ENCODE measurements at regions not wholly inside any gene's neighbourhood (a gene's known extent, or its start where the extent isn't known, plus 50 kb on each side); places are given as distances from the start of the nearest gene placed in this dataset.

DNA sequence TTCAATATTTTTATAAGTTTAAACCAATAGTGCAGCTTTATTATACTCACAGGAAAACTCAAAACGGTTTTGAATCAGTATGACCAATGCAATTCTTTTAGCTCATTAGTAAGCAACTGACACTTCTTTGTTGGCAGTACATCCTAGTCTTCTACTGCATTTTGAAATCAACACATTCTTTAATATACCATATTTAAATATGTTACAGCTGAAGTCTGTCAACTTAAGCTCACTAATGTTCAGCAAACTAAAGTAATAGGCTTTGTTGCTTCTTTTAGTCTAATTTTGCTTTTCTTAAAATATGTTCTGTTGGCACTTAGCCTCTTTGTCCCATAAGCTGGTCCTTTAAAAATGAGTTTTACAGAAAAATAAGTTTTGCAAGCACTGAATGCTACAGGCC is 55.4 kb upstream of the CCBE1 start:
- TF ChIP-seq, protein P1, sequence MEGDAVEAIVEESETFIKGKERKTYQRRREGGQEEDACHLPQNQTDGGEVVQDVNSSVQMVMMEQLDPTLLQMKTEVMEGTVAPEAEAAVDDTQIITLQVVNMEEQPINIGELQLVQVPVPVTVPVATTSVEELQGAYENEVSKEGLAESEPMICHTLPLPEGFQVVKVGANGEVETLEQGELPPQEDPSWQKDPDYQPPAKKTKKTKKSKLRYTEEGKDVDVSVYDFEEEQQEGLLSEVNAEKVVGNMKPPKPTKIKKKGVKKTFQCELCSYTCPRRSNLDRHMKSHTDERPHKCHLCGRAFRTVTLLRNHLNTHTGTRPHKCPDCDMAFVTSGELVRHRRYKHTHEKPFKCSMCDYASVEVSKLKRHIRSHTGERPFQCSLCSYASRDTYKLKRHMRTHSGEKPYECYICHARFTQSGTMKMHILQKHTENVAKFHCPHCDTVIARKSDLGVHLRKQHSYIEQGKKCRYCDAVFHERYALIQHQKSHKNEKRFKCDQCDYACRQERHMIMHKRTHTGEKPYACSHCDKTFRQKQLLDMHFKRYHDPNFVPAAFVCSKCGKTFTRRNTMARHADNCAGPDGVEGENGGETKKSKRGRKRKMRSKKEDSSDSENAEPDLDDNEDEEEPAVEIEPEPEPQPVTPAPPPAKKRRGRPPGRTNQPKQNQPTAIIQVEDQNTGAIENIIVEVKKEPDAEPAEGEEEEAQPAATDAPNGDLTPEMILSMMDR (IDR thresholded peaks at IDR 0.05; ENCODE audit: low read depth, low read length) = no peak
- no peak for TF ChIP-seq EZH2phosphoT487 (IDR thresholded peaks at IDR 0.05; ENCODE audit: low read depth)
